ENCODE measurements at regions not wholly inside any gene's neighbourhood (a gene's known extent, or its start where the extent isn't known, plus 50 kb on each side); places are given as distances from the start of the nearest gene placed in this dataset.
A peak's percentile ranks its signal among the peaks of the same experiment; 100 is the strongest.

- DNase-seq, result peak; percentile 60
- H3K27ac Mint-ChIP-seq, result peak overlapping the region; percentile 92
Measured at GRCh38 chrX:39613482-39613995, 484.2 kb downstream of the BCOR start.

DNA sequence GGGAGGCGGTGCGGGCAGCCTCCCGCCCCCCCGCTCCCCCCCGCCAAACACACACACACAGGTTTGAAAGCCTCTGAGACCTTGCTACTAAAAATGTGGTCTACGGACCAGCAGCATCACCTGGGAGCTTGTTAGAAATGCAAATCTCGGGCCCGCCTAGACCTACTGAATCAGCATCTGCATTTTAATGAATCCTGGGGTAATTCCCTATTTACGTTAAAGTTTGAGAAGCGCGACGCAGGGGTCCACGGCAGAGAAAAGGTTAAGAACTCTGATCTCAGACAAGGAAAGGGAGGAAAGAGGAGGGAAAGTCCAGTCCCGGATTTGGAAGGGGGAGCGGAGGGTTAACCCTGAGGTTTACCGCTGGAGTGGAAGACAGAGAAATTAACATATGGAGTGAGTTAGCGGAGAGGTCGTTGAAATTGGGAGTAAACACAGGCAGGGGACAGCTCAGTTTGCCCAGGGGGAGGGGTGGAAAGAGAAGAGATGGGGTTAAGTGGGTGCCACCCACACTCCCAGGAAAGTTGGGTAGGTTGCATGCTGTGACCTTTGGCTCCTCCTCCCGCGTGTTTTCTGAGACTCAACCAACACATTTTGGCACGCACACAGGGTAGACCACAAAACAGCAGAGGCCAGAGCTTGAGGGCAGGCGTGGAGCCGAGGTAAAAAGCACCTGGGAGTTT is 483.6 kb downstream of the BCOR start:
- Mint-ChIP-seq H3K27ac (peak overlapping the region; percentile 92), H3K4me3 (peak overlapping the region; percentile 78), H3K9me3 (peaks cover 5% of the 10 kb centered on the region), H3K36me3 (ENCODE audit: low read depth) (no peaks in the 10 kb centered on the region), H3K27me3 (peaks cover 70% of the 10 kb centered on the region), H3K4me1 (ENCODE audit: low read depth) (peaks cover 36% of the 10 kb centered on the region)
- peak; percentile 75 for DNase-seq

More at GRCh38 chrX:39613482-39613995, 484.2 kb downstream of the BCOR start:
- no peaks in the 10 kb centered on the region for H3K36me3 Mint-ChIP-seq (ENCODE audit: low read depth)
- peaks cover 36% of the 10 kb centered on the region for H3K4me1 Mint-ChIP-seq (ENCODE audit: low read depth)
- peaks cover 71% of the 10 kb centered on the region for H3K27me3 Mint-ChIP-seq
- H3K4me3 Mint-ChIP-seq, result peak overlapping the region; percentile 78
- peaks cover 5% of the 10 kb centered on the region for H3K9me3 Mint-ChIP-seq

- Mint-ChIP-seq H3K27me3 (peaks cover 70% of the 10 kb centered on the region), H3K27ac (peak overlapping the region; percentile 92), H3K9me3 (peaks cover 5% of the 10 kb centered on the region), H3K4me3 (peak overlapping the region; percentile 78), H3K4me1 (ENCODE audit: low read depth) (peaks cover 36% of the 10 kb centered on the region), H3K36me3 (ENCODE audit: low read depth) (no peaks in the 10 kb centered on the region)
- no peak for DNase-seq
Measured at GRCh38 chrX:39614680-39614998, 483.1 kb downstream of the BCOR start.

DNA sequence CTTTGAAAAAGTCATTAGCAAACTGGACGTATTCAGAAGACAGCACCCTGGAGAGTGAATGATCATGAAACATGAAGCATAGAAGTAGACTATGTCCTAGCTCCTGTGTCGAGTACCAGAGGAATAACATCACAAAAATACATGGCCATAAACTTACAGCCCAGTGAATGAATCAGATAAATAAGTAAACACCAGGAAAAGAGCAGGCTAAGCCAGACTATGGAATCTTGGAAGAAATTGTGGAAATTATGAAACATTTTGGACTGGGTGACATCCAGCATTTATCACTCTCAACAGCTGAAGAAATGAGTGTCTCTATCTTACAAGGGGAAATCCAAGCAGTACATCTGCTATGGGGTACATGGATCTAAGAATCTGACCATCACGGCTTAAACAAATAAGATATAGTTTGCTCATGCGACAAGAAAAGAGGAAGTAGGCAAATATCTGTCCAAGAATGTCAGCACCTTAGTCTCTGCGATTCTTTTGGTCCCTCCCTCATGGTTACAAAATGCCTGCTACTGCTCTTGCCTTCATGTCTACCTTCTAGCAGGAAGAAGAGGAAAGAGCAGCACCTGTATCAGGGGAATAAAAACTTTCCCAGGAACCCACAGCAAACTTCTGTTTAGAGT is 481.5 kb downstream of the BCOR start:
- Mint-ChIP-seq H3K36me3 (ENCODE audit: low read depth) (no peaks in the 10 kb centered on the region), H3K27me3 (peaks cover 61% of the 10 kb centered on the region), H3K4me1 (ENCODE audit: low read depth) (peaks cover 36% of the 10 kb centered on the region), H3K4me3 (no peak overlapping the region), H3K9me3 (peaks cover 5% of the 10 kb centered on the region), H3K27ac (no peak overlapping the region)
- DNase-seq, result no peak

DNA sequence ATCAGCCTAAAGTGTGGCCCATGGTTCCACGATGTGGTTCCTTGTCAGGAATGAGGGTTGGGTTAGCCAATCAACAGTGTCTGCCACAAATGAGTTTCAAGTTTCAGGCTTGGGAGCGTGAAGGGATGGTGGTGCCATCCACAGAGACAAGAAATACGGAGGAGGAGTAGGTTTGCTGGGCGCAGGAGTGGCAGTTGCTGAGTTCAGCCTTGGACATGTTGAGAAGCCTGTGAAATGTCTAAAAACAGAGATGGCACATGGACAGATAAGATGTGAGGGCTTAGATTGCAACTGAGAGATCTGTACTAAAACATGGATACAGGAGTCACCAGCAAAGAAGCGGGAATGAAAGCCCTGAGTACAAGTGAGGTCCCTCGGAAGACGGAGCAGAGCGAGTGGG is 481.0 kb downstream of the BCOR start:
- no peak overlapping the region for H3K27ac Mint-ChIP-seq
- H3K9me3 Mint-ChIP-seq, result peaks cover 7% of the 10 kb centered on the region
- no peaks in the 10 kb centered on the region for H3K36me3 Mint-ChIP-seq (ENCODE audit: low read depth)
- H3K4me3 Mint-ChIP-seq, result no peak overlapping the region
- peaks cover 36% of the 10 kb centered on the region for H3K4me1 Mint-ChIP-seq (ENCODE audit: low read depth)
- no peak for DNase-seq
- H3K27me3 Mint-ChIP-seq, result peaks cover 61% of the 10 kb centered on the region

GRCh38 chrX:39618178-39618577 is 479.6 kb downstream of the BCOR start:
- no peak overlapping the region for H3K4me3 Mint-ChIP-seq
- no peaks in the 10 kb centered on the region for H3K36me3 Mint-ChIP-seq (ENCODE audit: low read depth)
- no peak overlapping the region for H3K27ac Mint-ChIP-seq
- H3K27me3 Mint-ChIP-seq, result peaks cover 58% of the 10 kb centered on the region
- H3K4me1 Mint-ChIP-seq (ENCODE audit: low read depth), result peaks cover 29% of the 10 kb centered on the region
- H3K9me3 Mint-ChIP-seq, result peaks cover 10% of the 10 kb centered on the region
- no peak for DNase-seq

- H3K27me3 Mint-ChIP-seq, result peaks cover 47% of the 10 kb centered on the region
- no peak for DNase-seq
- H3K9me3 Mint-ChIP-seq, result peaks cover 14% of the 10 kb centered on the region
Measured at GRCh38 chrX:39619182-39620009, 478.4 kb downstream of the BCOR start.

GRCh38 chrX:39624166-39624565 is 473.6 kb downstream of the BCOR start:
- peaks cover 11% of the 10 kb centered on the region for H3K4me1 Mint-ChIP-seq (ENCODE audit: low read depth)
- H3K27me3 Mint-ChIP-seq, result peaks cover 30% of the 10 kb centered on the region
- no peaks in the 10 kb centered on the region for H3K36me3 Mint-ChIP-seq (ENCODE audit: low read depth)
- DNase-seq, result no peak
- H3K9me3 Mint-ChIP-seq, result peaks cover 9% of the 10 kb centered on the region
- H3K27ac Mint-ChIP-seq, result no peak overlapping the region
- no peak overlapping the region for H3K4me3 Mint-ChIP-seq

More at GRCh38 chrX:39619182-39620009, 478.4 kb downstream of the BCOR start:
- H3K27ac Mint-ChIP-seq, result no peak overlapping the region
- no peak overlapping the region for H3K4me3 Mint-ChIP-seq
- no peaks in the 10 kb centered on the region for H3K36me3 Mint-ChIP-seq (ENCODE audit: low read depth)
- peaks cover 19% of the 10 kb centered on the region for H3K4me1 Mint-ChIP-seq (ENCODE audit: low read depth)

GRCh38 chrX:39625810-39626209 is 471.9 kb downstream of the BCOR start:
- Mint-ChIP-seq H3K4me3 (no peak overlapping the region), H3K36me3 (ENCODE audit: low read depth) (no peaks in the 10 kb centered on the region), H3K9me3 (peaks cover 9% of the 10 kb centered on the region), H3K27me3 (peaks cover 27% of the 10 kb centered on the region), H3K4me1 (ENCODE audit: low read depth) (peaks cover 18% of the 10 kb centered on the region), H3K27ac (no peak overlapping the region)
- DNase-seq, result no peak

GRCh38 chrX:39626749-39627148 is 471.0 kb downstream of the BCOR start:
- Mint-ChIP-seq H3K9me3 (peaks cover 7% of the 10 kb centered on the region), H3K36me3 (ENCODE audit: low read depth) (no peaks in the 10 kb centered on the region), H3K4me1 (ENCODE audit: low read depth) (peaks cover 26% of the 10 kb centered on the region), H3K27me3 (peaks cover 25% of the 10 kb centered on the region), H3K27ac (no peak overlapping the region), H3K4me3 (no peak overlapping the region)
- DNase-seq, result no peak

DNA sequence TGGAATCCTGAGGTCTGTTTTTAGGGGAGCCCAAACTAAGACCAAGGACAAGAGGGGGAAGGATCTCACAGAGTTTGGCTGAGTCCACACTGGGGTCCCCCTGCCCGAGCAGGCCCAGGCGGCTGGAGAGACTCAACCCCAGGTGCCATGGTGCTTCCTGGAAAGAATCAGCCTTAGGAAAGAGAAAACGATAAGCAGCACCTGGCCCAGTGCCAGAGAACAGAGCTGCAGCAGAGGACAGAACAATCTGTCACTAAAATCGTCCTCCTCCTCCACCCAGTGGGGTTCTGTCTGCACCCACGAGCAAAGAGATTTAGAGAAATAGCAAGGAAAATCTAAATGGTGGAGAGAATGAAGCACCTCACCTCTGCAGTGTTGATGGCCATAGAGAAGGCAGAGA is 470.5 kb downstream of the BCOR start:
- H3K27me3 Mint-ChIP-seq, result peaks cover 22% of the 10 kb centered on the region
- DNase-seq, result no peak
- no peaks in the 10 kb centered on the region for H3K36me3 Mint-ChIP-seq (ENCODE audit: low read depth)
- peaks cover 26% of the 10 kb centered on the region for H3K4me1 Mint-ChIP-seq (ENCODE audit: low read depth)
- peaks cover 3% of the 10 kb centered on the region for H3K9me3 Mint-ChIP-seq
- H3K27ac Mint-ChIP-seq, result no peak overlapping the region
- no peak overlapping the region for H3K4me3 Mint-ChIP-seq

- Mint-ChIP-seq H3K4me3 (no peak overlapping the region), H3K36me3 (ENCODE audit: low read depth) (no peaks in the 10 kb centered on the region), H3K27me3 (peaks cover 25% of the 10 kb centered on the region), H3K4me1 (ENCODE audit: low read depth) (peaks cover 26% of the 10 kb centered on the region), H3K9me3 (no peaks in the 10 kb centered on the region), H3K27ac (no peak overlapping the region)
- DNase-seq, result no peak
Measured at GRCh38 chrX:39629001-39629400, 468.8 kb downstream of the BCOR start.

- Mint-ChIP-seq H3K4me1 (ENCODE audit: low read depth) (peaks cover 26% of the 10 kb centered on the region), H3K36me3 (ENCODE audit: low read depth) (no peaks in the 10 kb centered on the region), H3K9me3 (no peaks in the 10 kb centered on the region), H3K4me3 (no peak overlapping the region), H3K27me3 (peaks cover 25% of the 10 kb centered on the region), H3K27ac (no peak overlapping the region)
- DNase-seq, result no peak
Measured at GRCh38 chrX:39630344-39630743, 467.4 kb downstream of the BCOR start.

- H3K27ac Mint-ChIP-seq, result no peak overlapping the region
- peaks cover 18% of the 10 kb centered on the region for H3K27me3 Mint-ChIP-seq
- H3K4me3 Mint-ChIP-seq, result no peak overlapping the region
- DNase-seq, result no peak
- no peaks in the 10 kb centered on the region for H3K36me3 Mint-ChIP-seq (ENCODE audit: low read depth)
- H3K9me3 Mint-ChIP-seq, result no peaks in the 10 kb centered on the region
- peaks cover 23% of the 10 kb centered on the region for H3K4me1 Mint-ChIP-seq (ENCODE audit: low read depth)
Measured at GRCh38 chrX:39631276-39632229, 466.2 kb downstream of the BCOR start.
